GM12874 (cell line): ENCODE measurements at regions not wholly inside any gene's neighbourhood (a gene's known extent, or its start where the extent isn't known, plus 50 kb on each side); places are given as distances from the start of the nearest gene placed in this dataset.

Source experiments
- TF ChIP-seq, protein P1 (sequence below): IDR thresholded peaks from 2 replicates; pipeline ENCODE4 v1.5.1; 2011; ENCODE audit warnings: low read depth, mild to moderate bottlenecking, control low read depth, low read length, moderate library complexity; ENCODE audit not compliant: insufficient read depth

DNA sequence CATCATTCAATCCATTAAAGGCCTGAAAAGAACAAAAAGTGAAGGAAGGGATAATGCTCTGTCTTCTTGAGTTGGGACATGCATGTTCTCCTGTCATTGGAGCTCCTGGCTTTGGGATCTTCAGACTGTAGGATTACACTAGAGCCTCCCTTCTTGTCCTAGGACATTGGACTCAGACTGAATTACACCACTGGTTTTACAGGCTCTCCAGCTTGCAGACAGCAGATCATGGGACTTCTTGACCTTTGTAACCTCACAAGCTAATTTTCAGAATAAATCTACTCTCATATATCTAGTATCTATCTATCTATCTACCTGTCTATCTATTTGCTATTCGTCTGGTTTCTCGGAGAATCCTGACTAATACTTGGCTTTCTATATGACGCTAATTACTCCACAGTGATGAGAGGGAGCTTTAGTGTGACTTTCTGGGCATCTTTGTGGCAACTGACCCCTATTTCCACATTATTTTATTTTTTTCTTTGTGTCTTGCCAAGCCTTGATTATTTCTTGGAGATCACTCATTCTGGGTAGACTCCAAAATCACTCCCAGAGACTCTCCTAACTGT is 151.9 kb upstream of the ZNF184 start:
- TF ChIP-seq, protein P1, sequence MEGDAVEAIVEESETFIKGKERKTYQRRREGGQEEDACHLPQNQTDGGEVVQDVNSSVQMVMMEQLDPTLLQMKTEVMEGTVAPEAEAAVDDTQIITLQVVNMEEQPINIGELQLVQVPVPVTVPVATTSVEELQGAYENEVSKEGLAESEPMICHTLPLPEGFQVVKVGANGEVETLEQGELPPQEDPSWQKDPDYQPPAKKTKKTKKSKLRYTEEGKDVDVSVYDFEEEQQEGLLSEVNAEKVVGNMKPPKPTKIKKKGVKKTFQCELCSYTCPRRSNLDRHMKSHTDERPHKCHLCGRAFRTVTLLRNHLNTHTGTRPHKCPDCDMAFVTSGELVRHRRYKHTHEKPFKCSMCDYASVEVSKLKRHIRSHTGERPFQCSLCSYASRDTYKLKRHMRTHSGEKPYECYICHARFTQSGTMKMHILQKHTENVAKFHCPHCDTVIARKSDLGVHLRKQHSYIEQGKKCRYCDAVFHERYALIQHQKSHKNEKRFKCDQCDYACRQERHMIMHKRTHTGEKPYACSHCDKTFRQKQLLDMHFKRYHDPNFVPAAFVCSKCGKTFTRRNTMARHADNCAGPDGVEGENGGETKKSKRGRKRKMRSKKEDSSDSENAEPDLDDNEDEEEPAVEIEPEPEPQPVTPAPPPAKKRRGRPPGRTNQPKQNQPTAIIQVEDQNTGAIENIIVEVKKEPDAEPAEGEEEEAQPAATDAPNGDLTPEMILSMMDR: no peak

DNA sequence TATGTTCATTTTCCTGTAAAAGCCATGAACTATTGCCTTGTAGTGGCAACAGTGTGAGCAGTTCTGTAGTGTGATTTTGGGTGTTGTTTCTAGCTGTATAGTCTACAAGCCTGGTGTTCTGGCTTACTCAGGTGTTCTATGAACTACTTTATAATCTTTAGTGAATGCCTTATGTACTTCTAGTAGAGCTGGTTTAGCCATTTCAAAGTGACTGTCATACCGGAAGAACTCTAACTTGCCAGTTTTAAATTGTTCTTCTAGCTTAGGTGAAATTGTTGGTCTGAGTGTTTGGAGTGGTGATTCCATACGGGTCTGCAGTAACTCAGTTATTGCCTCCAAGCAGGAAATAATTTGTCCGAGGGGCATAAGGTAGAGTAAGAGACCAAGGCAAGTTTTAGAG is 150.2 kb upstream of the ZNF184 start:
- TF ChIP-seq, protein P1: no peak

DNA sequence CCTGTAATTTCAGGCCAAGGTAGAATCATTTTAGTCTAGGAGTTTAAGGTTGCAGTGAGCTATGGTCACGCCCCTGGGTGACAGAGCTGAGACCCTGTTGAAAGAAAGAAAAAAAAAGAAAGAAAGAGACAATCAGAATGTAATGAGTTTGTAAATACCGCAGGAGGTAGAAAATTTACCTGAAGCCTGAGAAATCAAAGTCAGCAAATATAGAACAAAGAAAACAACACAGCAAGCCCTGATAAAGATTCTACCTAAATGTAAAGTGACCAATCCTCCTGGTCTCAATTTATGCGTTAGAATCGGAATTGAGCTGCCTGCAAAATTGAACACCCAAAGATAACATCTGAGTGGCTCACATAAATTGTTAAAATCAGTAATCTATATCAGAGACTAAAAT is 146.5 kb upstream of the ZNF184 start:
- TF ChIP-seq, protein P1: no peak

DNA sequence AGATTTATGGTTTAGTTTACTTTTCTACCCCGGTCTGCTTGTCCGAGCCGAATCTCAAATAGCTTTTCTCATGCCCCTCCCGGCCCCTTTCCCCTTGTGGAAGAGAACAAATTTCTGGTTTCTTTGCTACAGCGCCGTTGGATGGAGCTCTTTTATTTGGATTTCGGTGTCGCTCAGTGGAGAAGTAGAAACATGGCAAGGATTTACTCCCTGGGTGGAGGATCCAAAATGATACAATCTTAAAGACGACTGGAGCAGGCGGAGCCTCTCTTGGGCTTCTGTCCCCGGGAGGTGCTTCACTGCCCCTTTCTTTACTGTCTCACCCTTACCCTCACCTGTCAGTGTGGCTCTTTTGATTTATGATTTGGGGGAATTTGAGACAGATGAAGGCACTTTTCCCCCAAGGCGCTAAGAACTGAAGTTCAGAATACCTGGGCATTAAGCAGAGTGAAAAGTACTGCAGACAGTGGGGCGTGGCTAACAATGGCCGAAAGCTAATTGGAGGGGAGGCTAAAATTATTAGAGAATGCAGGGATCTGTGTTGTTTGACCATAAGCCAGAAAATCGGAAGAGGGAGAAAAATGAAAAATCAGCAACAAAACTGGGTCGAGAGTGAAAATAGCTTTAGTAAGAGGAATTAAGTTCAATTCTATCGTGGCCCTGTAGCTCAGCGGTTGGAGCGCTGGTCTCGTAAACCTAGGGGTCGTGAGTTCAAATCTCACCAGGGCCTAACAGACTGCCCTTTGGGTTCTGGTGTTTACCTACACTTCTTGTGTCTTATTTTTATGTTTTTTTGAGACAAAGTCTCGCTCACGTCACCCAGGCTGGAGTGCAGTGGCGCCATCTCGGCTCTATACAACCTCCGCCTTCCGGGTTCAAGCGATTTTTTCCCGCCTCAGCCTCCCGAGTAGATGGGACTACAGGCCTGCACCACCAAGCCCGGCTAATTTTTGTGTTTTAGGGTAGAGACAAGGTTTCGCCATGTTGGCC is 145.1 kb upstream of the ZNF184 start:
- TF ChIP-seq, protein P1: no peak

DNA sequence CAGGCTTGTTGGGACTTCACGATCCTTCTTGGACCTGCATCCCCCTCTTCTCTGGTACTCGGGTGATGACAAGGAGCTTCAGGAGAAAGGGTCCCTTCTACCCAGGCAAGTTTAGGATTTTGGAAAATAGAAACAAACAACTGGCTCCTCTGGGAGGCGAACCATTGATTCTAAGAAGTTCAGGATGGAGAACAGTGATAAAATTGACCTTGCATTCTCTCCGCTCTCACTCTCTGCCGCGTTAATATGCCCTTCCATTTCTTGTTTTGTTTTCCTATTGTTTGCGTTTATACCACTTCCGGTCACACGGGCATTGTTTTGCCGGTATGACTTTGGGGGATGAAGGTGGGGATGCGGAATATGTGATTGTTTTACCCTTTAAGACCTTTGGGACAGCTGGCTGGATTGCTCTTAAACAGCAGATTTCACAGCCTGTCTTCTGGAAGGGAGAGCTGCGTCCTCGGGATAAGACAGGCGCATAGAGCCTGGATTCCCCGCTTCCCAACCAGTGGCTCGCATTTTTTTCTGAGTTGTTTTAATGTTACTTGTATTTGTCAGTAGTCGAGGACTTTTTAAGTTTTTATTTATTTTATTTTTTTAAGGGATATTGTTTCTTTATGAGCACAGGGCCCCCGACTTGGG is 144.3 kb upstream of the ZNF184 start:
- TF ChIP-seq, protein P1: no peak

DNA sequence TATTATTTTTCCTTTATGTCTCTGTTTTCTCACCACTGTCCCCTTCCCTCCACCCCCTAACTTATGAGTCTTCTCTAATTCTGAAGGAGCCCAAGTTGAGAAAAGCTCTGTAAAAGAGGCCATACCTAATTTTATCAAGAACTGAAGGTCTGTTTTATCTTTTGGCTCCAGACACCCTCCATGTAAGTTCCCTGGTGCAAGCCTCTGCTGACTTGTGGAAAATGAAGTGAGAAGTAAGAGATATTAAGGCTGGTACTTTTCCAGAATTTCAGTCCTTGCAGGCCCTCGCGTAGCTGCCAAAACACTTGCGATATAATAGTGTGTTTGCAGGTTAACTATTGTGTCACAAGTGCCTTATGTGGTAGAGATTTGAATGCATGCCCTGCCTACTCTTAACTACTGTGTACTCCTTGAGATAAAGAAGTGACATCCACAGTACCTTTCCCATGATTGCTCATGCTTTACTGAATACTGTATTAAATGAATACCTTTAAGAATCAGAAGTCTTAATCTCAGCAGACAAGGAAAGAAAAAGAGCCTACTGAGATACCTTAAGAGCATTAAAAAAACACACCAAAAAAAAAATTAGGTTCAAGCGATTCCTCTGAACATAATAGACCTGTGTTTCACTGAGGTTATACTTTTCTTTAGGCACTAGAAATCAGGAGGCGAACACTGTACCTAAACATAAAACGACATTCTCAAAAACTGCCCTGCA is 143.6 kb upstream of the ZNF184 start:
- TF ChIP-seq, protein P1: no peak

DNA sequence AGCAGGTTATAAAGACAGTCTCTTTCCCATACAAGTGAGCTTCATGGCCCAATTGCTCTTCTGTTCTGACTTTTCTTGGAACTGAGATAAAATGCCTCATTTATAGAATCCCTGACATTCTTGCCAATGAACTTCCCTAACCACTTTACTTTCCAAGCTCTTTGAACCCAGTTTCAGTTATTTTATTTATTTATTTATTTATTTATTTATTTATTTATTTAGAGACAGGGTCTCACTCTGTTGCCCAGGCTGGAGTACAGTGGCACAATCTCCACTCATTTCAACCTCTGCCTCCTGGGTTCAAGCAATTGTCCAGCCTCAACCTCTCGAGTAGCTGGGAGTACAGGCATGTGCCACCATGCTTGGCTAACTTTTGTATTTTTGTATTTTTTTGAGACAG is 138.5 kb upstream of the ZNF184 start:
- TF ChIP-seq, protein P1: no peak
